ENCODE measurements at regions not wholly inside any gene's neighbourhood (a gene's known extent, or its start where the extent isn't known, plus 50 kb on each side); places are given as distances from the start of the nearest gene placed in this dataset.

DNA sequence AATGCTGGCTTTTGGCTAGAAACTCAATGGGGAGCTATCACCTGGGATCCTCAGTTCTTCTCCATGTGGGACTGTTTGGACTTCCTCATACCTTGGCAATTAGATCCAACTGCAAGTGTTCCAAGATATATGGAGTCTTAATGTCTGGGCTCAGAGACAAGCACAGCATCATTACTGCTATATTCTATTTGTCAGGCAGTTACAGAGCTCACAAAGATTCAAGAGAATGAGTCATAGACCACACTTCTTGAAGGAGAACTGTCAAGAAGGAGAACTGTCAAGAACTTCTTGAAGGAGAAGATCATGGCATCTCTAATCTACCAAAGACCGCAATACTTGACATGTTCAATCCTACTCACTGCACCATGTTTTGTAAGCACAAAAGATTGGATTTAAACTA is 106.8 kb upstream of the NREP start:
- H3K4me2 ChIP-seq = no peak overlapping the region
- H3K36me3 ChIP-seq (replicated peaks; ENCODE audit: insufficient read depth, low read depth) = no peaks in the 10 kb centered on the region
- H3K27ac ChIP-seq = no peak overlapping the region
- no peaks in the 10 kb centered on the region for H4K20me1 ChIP-seq (ENCODE audit: insufficient read depth, poor library complexity, severe bottlenecking)
- no peaks in the 10 kb centered on the region for H3K9me3 ChIP-seq (ENCODE audit: low read depth)
- no peak for TF ChIP-seq EZH2 (IDR thresholded peaks at IDR 0.05; ENCODE audit: borderline replicate concordance)
- TF ChIP-seq EZH2phosphoT487 (IDR thresholded peaks at IDR 0.05; ENCODE audit: low read depth, severe bottlenecking, unreplicated experiment) = no peak
- TF ChIP-seq, protein P1, sequence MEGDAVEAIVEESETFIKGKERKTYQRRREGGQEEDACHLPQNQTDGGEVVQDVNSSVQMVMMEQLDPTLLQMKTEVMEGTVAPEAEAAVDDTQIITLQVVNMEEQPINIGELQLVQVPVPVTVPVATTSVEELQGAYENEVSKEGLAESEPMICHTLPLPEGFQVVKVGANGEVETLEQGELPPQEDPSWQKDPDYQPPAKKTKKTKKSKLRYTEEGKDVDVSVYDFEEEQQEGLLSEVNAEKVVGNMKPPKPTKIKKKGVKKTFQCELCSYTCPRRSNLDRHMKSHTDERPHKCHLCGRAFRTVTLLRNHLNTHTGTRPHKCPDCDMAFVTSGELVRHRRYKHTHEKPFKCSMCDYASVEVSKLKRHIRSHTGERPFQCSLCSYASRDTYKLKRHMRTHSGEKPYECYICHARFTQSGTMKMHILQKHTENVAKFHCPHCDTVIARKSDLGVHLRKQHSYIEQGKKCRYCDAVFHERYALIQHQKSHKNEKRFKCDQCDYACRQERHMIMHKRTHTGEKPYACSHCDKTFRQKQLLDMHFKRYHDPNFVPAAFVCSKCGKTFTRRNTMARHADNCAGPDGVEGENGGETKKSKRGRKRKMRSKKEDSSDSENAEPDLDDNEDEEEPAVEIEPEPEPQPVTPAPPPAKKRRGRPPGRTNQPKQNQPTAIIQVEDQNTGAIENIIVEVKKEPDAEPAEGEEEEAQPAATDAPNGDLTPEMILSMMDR (IDR thresholded peaks at IDR 0.05; ENCODE audit: poor library complexity) = no peak
- no peaks in the 10 kb centered on the region for H3K4me1 ChIP-seq (ENCODE audit: insufficient read depth)
- no peak overlapping the region for H2AFZ ChIP-seq
- WGBS (ENCODE audit: low lambda C conversion rate, missing lambda C conversion rate) = 97% methylated on average over 1 of the region's 1 CpG
- no peaks in the 10 kb centered on the region for H3K79me2 ChIP-seq
- no peak for DNase-seq (ENCODE audit: low spot score)
- no peaks in the 10 kb centered on the region for H3K27me3 ChIP-seq
- H3K4me3 ChIP-seq = no peak overlapping the region
- H3K9me2 ChIP-seq (replicated peaks; ENCODE audit: insufficient read depth) = no peaks in the 10 kb centered on the region

DNA sequence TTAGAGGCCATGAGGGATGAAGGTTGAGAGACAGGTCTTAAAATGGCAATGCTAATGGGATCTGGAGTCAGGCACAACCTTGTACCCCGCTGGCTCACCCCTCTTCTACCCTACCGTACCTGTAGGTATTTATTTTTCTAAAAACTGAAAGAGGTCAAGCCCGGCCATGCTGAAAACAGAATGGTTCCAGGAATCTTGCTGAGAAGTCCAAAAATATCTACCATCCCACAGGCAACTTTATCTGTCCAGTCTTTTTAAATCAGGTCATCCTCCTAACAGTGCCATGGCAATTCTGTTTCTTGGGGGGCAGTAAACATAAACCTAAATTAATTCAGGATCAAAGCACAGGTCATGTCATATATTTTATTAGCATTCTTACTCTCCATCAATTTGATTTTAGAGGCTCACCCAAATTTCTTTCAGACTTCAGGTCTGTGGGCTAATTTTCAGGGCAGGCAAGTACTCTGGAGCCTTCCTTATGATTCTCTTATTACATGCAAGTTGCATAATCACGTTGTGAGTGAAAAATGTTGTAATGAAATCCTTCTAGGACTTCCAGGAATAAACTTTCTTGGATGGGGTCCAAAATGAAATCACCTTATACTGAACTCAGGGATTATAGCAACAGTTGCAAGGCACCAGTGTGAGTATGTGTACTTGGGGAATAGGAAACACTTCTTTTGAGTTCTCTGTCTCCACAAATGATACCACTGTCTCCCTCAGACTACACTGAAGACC is 102.7 kb upstream of the NREP start:
- Histone ChIP-seq H3K4me3 (no peak overlapping the region), H3K79me2 (no peaks in the 10 kb centered on the region), H2AFZ (no peak overlapping the region), H3K9me3 (ENCODE audit: low read depth) (no peaks in the 10 kb centered on the region), H3K4me2 (no peak overlapping the region), H3K27ac (no peak overlapping the region), H3K9me2 (replicated peaks; ENCODE audit: insufficient read depth) (no peaks in the 10 kb centered on the region), H3K4me1 (ENCODE audit: insufficient read depth) (peaks cover 10% of the 10 kb centered on the region), H4K20me1 (ENCODE audit: insufficient read depth, poor library complexity, severe bottlenecking) (no peaks in the 10 kb centered on the region), H3K27me3 (no peaks in the 10 kb centered on the region), H3K36me3 (replicated peaks; ENCODE audit: insufficient read depth, low read depth) (no peaks in the 10 kb centered on the region)
- TF ChIP-seq, protein P1 (IDR thresholded peaks at IDR 0.05; ENCODE audit: poor library complexity) = no peak
- TF ChIP-seq EZH2phosphoT487 (IDR thresholded peaks at IDR 0.05; ENCODE audit: low read depth, severe bottlenecking, unreplicated experiment) = no peak
- TF ChIP-seq EZH2 (IDR thresholded peaks at IDR 0.05; ENCODE audit: borderline replicate concordance) = no peak
- peak; percentile 74 for DNase-seq (ENCODE audit: low spot score)
- WGBS (ENCODE audit: low lambda C conversion rate, missing lambda C conversion rate) = 80% methylated on average over 4 of the region's 4 CpGs

DNA sequence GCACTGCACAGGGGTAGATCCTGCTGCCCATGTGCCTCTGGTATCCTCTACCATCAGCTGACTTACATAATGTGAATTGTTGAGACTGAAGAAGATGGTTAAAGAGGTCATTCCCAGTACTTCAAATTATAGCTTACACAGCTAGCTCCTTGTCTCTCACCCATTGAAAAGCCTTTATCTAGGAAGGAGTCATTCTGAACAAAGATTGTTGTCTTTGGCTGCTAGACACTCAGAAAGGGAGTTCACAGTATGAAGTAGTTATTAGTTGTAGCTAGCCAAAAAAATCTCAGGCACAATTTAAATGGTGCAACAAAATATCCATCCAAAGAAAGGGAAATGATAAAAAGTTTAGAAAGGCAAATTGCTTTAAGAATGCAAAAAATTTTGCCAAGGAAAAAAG is 102.0 kb upstream of the NREP start:
- no peak overlapping the region for H3K4me3 ChIP-seq
- TF ChIP-seq EZH2 (IDR thresholded peaks at IDR 0.05; ENCODE audit: borderline replicate concordance) (no peak), EZH2phosphoT487 (IDR thresholded peaks at IDR 0.05; ENCODE audit: low read depth, severe bottlenecking, unreplicated experiment) (no peak)
- TF ChIP-seq, protein P1 (IDR thresholded peaks at IDR 0.05; ENCODE audit: poor library complexity) = no peak
- H4K20me1 ChIP-seq (ENCODE audit: insufficient read depth, poor library complexity, severe bottlenecking) = no peaks in the 10 kb centered on the region
- H3K9me2 ChIP-seq (replicated peaks; ENCODE audit: insufficient read depth) = no peaks in the 10 kb centered on the region
- no peak overlapping the region for H2AFZ ChIP-seq
- H3K4me1 ChIP-seq (ENCODE audit: insufficient read depth) = peaks cover 10% of the 10 kb centered on the region
- no peak overlapping the region for H3K4me2 ChIP-seq
- no peak for DNase-seq (ENCODE audit: low spot score)
- no peaks in the 10 kb centered on the region for H3K36me3 ChIP-seq (replicated peaks; ENCODE audit: insufficient read depth, low read depth)
- no peaks in the 10 kb centered on the region for H3K9me3 ChIP-seq (ENCODE audit: low read depth)
- H3K27ac ChIP-seq = no peak overlapping the region
- H3K79me2 ChIP-seq = no peaks in the 10 kb centered on the region
- H3K27me3 ChIP-seq = no peaks in the 10 kb centered on the region
